Hepatocyte (in vitro differentiated cells): ENCODE measurements at regions not wholly inside any gene's neighbourhood (a gene's known extent, or its start where the extent isn't known, plus 50 kb on each side); places are given as distances from the start of the nearest gene placed in this dataset.

ENCODE experiments used
- DNase-seq: peaks from one replicate; pipeline ENCODE4 v3.0.0-alpha.2; 2016; ENCODE audit warnings: low spot score
- H2AFZ ChIP-seq: fragments of 200-600 bp; sonication (generic); 2 replicates; pipeline ENCODE4 v1.6.0; 2016; ENCODE audit warnings: antibody characterized with exemption, mild to moderate bottlenecking
- H3K27ac ChIP-seq: fragments of 200-600 bp; sonication (generic); 2 replicates; pipeline ENCODE4 v1.5.1; 2016; ENCODE audit warnings: mild to moderate bottlenecking
- H3K27me3 ChIP-seq: fragments of 200-600 bp; sonication (generic); 2 replicates; pipeline ENCODE4 v1.6.1; 2016
- H3K36me3 ChIP-seq: fragments of 200-600 bp; sonication (generic); replicated peaks from 2 replicates; pipeline ENCODE4 v1.5.1; 2016; ENCODE audit warnings: low read depth; ENCODE audit not compliant: insufficient read depth
- H3K4me1 ChIP-seq: fragments of 200-600 bp; sonication (generic); 2 replicates; pipeline ENCODE4 v1.5.1; 2016; ENCODE audit warnings: mild to moderate bottlenecking, moderate library complexity; ENCODE audit not compliant: insufficient read depth
- H3K4me2 ChIP-seq: fragments of 200-600 bp; sonication (generic); 2 replicates; pipeline ENCODE4 v1.6.0; 2016
- H3K4me3 ChIP-seq: fragments of 200-600 bp; sonication (generic); 2 replicates; pipeline ENCODE4 v1.5.1; 2016; ENCODE audit warnings: mild to moderate bottlenecking
- H3K79me2 ChIP-seq: fragments of 200-600 bp; sonication (generic); 2 replicates; pipeline ENCODE4 v1.6.0; 2017; ENCODE audit warnings: mild to moderate bottlenecking
- H3K9me2 ChIP-seq: fragments of 200-600 bp; sonication (generic); replicated peaks from 2 replicates; pipeline ENCODE4 v1.6.0; 2017; ENCODE audit warnings: mild to moderate bottlenecking; ENCODE audit not compliant: insufficient read depth
- H3K9me3 ChIP-seq: fragments of 200-600 bp; sonication (generic); 2 replicates; pipeline ENCODE4 v1.5.1; 2016; ENCODE audit warnings: low read depth, mild to moderate bottlenecking
- H4K20me1 ChIP-seq: fragments of 200-600 bp; sonication (generic); 2 replicates; pipeline ENCODE4 v1.6.0; 2016; ENCODE audit warnings: mild to moderate bottlenecking; ENCODE audit not compliant: insufficient read depth, poor library complexity, severe bottlenecking
- EZH2 ChIP-seq: fragments of 200-600 bp; sonication (generic); IDR thresholded peaks from 2 replicates; pipeline ENCODE4 v1.6.1; 2016; ENCODE audit warnings: antibody characterized with exemption, mild to moderate bottlenecking, borderline replicate concordance
- EZH2phosphoT487 ChIP-seq: fragments of 200-600 bp; sonication (generic); IDR thresholded peaks from one replicate; pipeline ENCODE4 v1.6.1; 2018; ENCODE audit warnings: antibody characterized with exemption, mild to moderate bottlenecking, low read depth, moderate library complexity; ENCODE audit not compliant: unreplicated experiment, severe bottlenecking
- WGBS: methylation state at CpG from one replicate; pipeline ENCODE4 v1.1.6; 2016; ENCODE audit warnings: low lambda C conversion rate; ENCODE audit errors: missing lambda C conversion rate; 5-methylcytosine and 5-hydroxymethylcytosine counted together
- TF ChIP-seq, protein P1 (sequence below): fragments of 200-600 bp; sonication (generic); IDR thresholded peaks from 2 replicates; pipeline ENCODE4 v1.5.1; 2016; ENCODE audit warnings: antibody characterized with exemption, mild to moderate bottlenecking; ENCODE audit not compliant: poor library complexity

DNA sequence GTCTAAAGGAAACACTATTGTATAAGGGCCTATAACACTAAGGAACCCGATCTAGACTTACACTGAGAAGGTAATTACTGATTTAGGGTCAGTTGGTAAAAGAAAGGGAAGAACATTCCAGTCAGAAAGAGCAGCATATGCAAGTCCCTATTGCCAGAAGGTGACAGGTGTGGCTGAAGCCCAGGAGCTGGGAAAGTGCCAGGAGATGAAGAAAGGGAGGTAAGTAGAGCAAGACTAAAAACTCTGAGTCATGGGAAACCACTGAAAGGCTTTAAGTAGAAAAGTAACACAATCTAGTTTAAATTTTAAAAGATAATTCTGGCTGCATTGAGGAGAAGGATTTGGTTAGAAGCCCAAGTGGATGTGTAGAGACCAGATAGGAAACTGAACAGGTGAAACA is 77.7 kb upstream of the INTU start:
- H3K27me3 ChIP-seq, result no peaks in the 10 kb centered on the region
- no peaks in the 10 kb centered on the region for H4K20me1 ChIP-seq
- H3K27ac ChIP-seq, result no peak overlapping the region
- H3K36me3 ChIP-seq, result no peaks in the 10 kb centered on the region
- H3K9me3 ChIP-seq, result no peaks in the 10 kb centered on the region
- H3K4me3 ChIP-seq, result no peak overlapping the region
- H3K9me2 ChIP-seq, result no peaks in the 10 kb centered on the region
- H3K4me2 ChIP-seq, result no peak overlapping the region
- no peaks in the 10 kb centered on the region for H3K4me1 ChIP-seq
- WGBS, result 86% methylated on average over 1 of the region's 1 CpG
- H2AFZ ChIP-seq, result no peak overlapping the region
- DNase-seq, result no peak
- H3K79me2 ChIP-seq, result no peaks in the 10 kb centered on the region
- TF ChIP-seq EZH2phosphoT487, result no peak
- TF ChIP-seq, protein P1, sequence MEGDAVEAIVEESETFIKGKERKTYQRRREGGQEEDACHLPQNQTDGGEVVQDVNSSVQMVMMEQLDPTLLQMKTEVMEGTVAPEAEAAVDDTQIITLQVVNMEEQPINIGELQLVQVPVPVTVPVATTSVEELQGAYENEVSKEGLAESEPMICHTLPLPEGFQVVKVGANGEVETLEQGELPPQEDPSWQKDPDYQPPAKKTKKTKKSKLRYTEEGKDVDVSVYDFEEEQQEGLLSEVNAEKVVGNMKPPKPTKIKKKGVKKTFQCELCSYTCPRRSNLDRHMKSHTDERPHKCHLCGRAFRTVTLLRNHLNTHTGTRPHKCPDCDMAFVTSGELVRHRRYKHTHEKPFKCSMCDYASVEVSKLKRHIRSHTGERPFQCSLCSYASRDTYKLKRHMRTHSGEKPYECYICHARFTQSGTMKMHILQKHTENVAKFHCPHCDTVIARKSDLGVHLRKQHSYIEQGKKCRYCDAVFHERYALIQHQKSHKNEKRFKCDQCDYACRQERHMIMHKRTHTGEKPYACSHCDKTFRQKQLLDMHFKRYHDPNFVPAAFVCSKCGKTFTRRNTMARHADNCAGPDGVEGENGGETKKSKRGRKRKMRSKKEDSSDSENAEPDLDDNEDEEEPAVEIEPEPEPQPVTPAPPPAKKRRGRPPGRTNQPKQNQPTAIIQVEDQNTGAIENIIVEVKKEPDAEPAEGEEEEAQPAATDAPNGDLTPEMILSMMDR, result no peak
- TF ChIP-seq EZH2, result no peak

DNA sequence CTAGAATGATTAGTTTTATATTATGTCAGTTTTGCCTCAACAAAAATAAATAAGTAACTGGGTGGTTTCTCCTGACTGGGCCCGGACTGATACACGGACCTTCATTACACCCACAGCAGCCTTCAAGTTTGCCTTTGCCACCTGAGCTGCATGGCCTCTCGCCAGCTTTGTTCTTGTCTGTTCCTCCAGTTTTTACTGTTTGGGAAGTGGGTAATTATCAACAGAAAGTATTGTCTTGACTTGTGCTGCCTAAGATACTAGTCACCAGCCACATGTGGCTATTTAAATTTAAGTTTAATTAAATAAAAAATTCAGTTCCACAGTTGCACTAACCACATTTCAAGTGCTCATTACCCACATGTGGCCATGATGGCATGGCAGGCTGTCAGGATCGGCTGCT is 74.7 kb upstream of the INTU start:
- H2AFZ ChIP-seq, result no peak overlapping the region
- no peaks in the 10 kb centered on the region for H3K9me2 ChIP-seq
- no peaks in the 10 kb centered on the region for H4K20me1 ChIP-seq
- no peaks in the 10 kb centered on the region for H3K9me3 ChIP-seq
- no peak for DNase-seq
- 87% methylated on average over 4 of the region's 4 CpGs for WGBS
- no peaks in the 10 kb centered on the region for H3K4me1 ChIP-seq
- no peaks in the 10 kb centered on the region for H3K27me3 ChIP-seq
- H3K36me3 ChIP-seq, result no peaks in the 10 kb centered on the region
- H3K4me2 ChIP-seq, result no peak overlapping the region
- H3K79me2 ChIP-seq, result no peaks in the 10 kb centered on the region
- H3K4me3 ChIP-seq, result no peak overlapping the region
- no peak for TF ChIP-seq EZH2phosphoT487
- TF ChIP-seq, protein P1, result no peak
- TF ChIP-seq EZH2, result no peak
- H3K27ac ChIP-seq, result no peak overlapping the region

DNA sequence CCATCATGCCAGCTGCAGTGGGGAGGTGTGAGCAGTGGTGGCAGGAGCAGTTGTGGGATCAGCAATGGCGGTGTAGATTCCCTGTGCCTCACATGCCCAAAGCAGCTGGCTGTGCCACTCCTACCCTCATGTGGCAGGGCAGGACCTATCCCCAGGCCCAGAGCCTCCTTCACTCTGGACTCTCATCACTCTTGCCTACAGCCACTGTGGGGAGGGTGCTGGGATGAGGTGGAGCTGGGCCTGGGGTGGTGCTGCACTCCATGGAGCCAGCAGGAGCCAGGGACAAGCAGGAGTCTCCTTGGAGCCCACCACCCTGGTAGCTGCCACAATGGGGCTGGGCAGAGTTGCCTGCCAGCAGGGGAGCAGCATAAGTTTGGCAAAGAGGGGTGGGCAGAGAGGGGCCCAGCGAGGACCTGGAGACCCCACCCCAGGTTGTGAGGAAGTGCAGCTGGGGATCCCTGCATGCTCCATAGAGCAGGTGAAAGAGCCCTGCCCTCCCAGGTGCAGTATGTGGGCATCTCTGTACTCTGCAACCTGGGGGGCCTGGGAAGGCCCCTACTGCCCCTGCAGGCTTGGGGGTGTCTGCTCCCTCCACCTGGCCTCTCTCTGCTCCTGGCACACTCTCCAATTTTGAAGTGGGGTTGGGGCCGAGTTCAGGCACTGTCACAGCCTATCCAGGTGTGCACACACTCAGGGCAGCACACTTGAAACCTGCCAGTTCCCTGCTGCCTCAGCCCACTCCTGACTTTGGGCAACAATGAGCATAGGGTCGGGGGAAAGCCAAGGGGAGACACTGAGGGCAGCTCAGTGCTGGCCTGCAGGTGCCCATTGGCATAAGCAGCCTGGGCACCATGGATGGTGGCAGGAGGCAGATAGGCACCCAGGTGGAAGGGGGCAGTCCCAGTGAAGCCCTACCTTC is 74.0 kb upstream of the INTU start:
- Histone ChIP-seq H3K79me2 (no peaks in the 10 kb centered on the region), H4K20me1 (no peaks in the 10 kb centered on the region), H3K27ac (no peak overlapping the region), H3K9me2 (no peaks in the 10 kb centered on the region), H3K36me3 (no peaks in the 10 kb centered on the region), H3K4me2 (no peak overlapping the region), H3K27me3 (no peaks in the 10 kb centered on the region), H2AFZ (no peak overlapping the region), H3K9me3 (no peaks in the 10 kb centered on the region), H3K4me3 (no peak overlapping the region), H3K4me1 (no peaks in the 10 kb centered on the region)
- WGBS, result 87% methylated on average over 3 of the region's 4 CpGs
- TF ChIP-seq EZH2phosphoT487, result no peak
- TF ChIP-seq, protein P1, result no peak
- no peak for DNase-seq
